ENCODE measurements at regions not wholly inside any gene's neighbourhood (a gene's known extent, or its start where the extent isn't known, plus 50 kb on each side); places are given as distances from the start of the nearest gene placed in this dataset.

GRCh38 chr10:113226831-113227445 is 276.9 kb downstream of the TCF7L2 start:
- Mint-ChIP-seq H3K4me1 (peaks cover 28% of the 10 kb centered on the region), H3K9me3 (no peaks in the 10 kb centered on the region), H3K27me3 (ENCODE audit: low read depth, poor library complexity) (no peaks in the 10 kb centered on the region), H3K27ac (no peak overlapping the region), H3K36me3 (ENCODE audit: low read depth) (no peaks in the 10 kb centered on the region), H3K4me3 (no peak overlapping the region)
- DNase-seq, result no peak
- no peak for TF ChIP-seq CTCF (IDR thresholded peaks at IDR 0.05)

GRCh38 chr10:113228530-113228929 is 278.5 kb downstream of the TCF7L2 start:
- Mint-ChIP-seq H3K27me3 (ENCODE audit: low read depth, poor library complexity) (no peaks in the 10 kb centered on the region), H3K36me3 (ENCODE audit: low read depth) (no peaks in the 10 kb centered on the region), H3K4me1 (peaks cover 27% of the 10 kb centered on the region), H3K4me3 (no peak overlapping the region), H3K27ac (no peak overlapping the region), H3K9me3 (no peaks in the 10 kb centered on the region)
- no peak for TF ChIP-seq CTCF (IDR thresholded peaks at IDR 0.05)
- no peak for DNase-seq

- Mint-ChIP-seq H3K36me3 (ENCODE audit: low read depth) (no peaks in the 10 kb centered on the region), H3K27me3 (ENCODE audit: low read depth, poor library complexity) (peaks cover 2% of the 10 kb centered on the region), H3K9me3 (no peaks in the 10 kb centered on the region), H3K27ac (peak overlapping the region; percentile 29), H3K4me1 (peaks cover 27% of the 10 kb centered on the region), H3K4me3 (no peak overlapping the region)
- no peak for DNase-seq
- TF ChIP-seq CTCF (IDR thresholded peaks at IDR 0.05), result no peak
These were observed 280.1 kb downstream of the TCF7L2 start for GRCh38 chr10:113230011-113230610.

GRCh38 chr10:113232928-113233511 is 283.0 kb downstream of the TCF7L2 start:
- no peak for DNase-seq
- H3K9me3 Mint-ChIP-seq, result no peaks in the 10 kb centered on the region

GRCh38 chr10:113234481-113234880 is 284.4 kb downstream of the TCF7L2 start:
- peaks cover 8% of the 10 kb centered on the region for H3K27me3 Mint-ChIP-seq (ENCODE audit: low read depth, poor library complexity)
- no peak for DNase-seq
- peaks cover 9% of the 10 kb centered on the region for H3K4me1 Mint-ChIP-seq
- H3K36me3 Mint-ChIP-seq (ENCODE audit: low read depth), result no peaks in the 10 kb centered on the region
- H3K27ac Mint-ChIP-seq, result peak overlapping the region; percentile 19
- no peak for TF ChIP-seq CTCF (IDR thresholded peaks at IDR 0.05)
- no peaks in the 10 kb centered on the region for H3K9me3 Mint-ChIP-seq
- no peak overlapping the region for H3K4me3 Mint-ChIP-seq

More at GRCh38 chr10:113232928-113233511, 283.0 kb downstream of the TCF7L2 start:
- H3K27ac Mint-ChIP-seq, result no peak overlapping the region
- no peaks in the 10 kb centered on the region for H3K36me3 Mint-ChIP-seq (ENCODE audit: low read depth)
- H3K27me3 Mint-ChIP-seq (ENCODE audit: low read depth, poor library complexity), result peaks cover 8% of the 10 kb centered on the region
- no peak for TF ChIP-seq CTCF (IDR thresholded peaks at IDR 0.05)
- no peak overlapping the region for H3K4me3 Mint-ChIP-seq
- H3K4me1 Mint-ChIP-seq, result peaks cover 9% of the 10 kb centered on the region

Measured in nephron progenitor cell (in vitro differentiated cells).